ENCODE measurements at regions not wholly inside any gene's neighbourhood (a gene's known extent, or its start where the extent isn't known, plus 50 kb on each side); places are given as distances from the start of the nearest gene placed in this dataset.

GRCh38 chr6:114995526-114995925 lies 652.7 kb upstream of the HS3ST5 start:
- intact Hi-C loops (cut with micrococcal nuclease), result no loop called here
- ChIA-PET POLR2A (interaction anchor here (1.3 kb wide), 1 partner anchor 9 kb away, joined by 3 read pairs; no protein-coding TSS in a partner anchor), CTCF (no interaction called here), RAD21 (ENCODE audit: low non-redundant PET in 1 of 2, low total read pairs in 2 of 2, uncharacterized antibody in 2 of 2, unreplicated experiment in 2 of 2) (no interaction called here)
- Histone ChIP-seq H3K9me2 (ENCODE audit: insufficient read depth) (no peaks in the 10 kb centered on the region), H3K36me3 (ENCODE audit: control insufficient read depth in 1 of 2, insufficient read depth in 2 of 2, low read length in 2 of 2) (no peaks in the 10 kb centered on the region), H3K9ac (ENCODE audit: low read length) (no peak overlapping the region), H3K27ac (ENCODE audit: low read depth, low read length) (no peak overlapping the region), H4K20me1 (ENCODE audit: insufficient read depth) (no peaks in the 10 kb centered on the region), H3K4me3 (replicated peaks in 1 of 2; ENCODE audit: low read depth in 1 of 2, low read length in 2 of 2) (no peak overlapping the region), H3K4me1 (ENCODE audit: control insufficient read depth in 1 of 2, insufficient read depth in 2 of 2, low read length in 2 of 2) (no peaks in the 10 kb centered on the region), H3K79me2 (ENCODE audit: insufficient read depth, low read length) (no peaks in the 10 kb centered on the region), H3K4me2 (ENCODE audit: low read length) (no peak overlapping the region), H3K9me3 (ENCODE audit: control insufficient read depth in 1 of 2, insufficient read depth in 1 of 2, low read depth in 1 of 2, low read length in 2 of 2) (no peaks in the 10 kb centered on the region; a peak in 1 of 4 replicates), H2AFZ (ENCODE audit: low read depth, low read length, poor library complexity, severe bottlenecking) (no peak overlapping the region), H3K27me3 (ENCODE audit: insufficient read depth, low read length) (no peaks in the 10 kb centered on the region)
- DNase-seq (ENCODE audit: low read depth, low spot score) (no peak), ATAC-seq (no peak)
- TF ChIP-seq FOSL1 (IDR thresholded peaks at IDR 0.05; ENCODE audit: low read depth) (no peak), ZNF274 (IDR thresholded peaks at IDR 0.05; ENCODE audit: low read depth, low read length) (no peak), CBX3 (IDR thresholded peaks at IDR 0.05; ENCODE audit: low read depth) (no peak), CEBPB (IDR thresholded peaks at IDR 0.05; ENCODE audit: low read depth) (no peak), REST (IDR thresholded peaks at IDR 0.05; ENCODE audit: low read depth) (no peak), ELF1 (IDR thresholded peaks at IDR 0.05; ENCODE audit: borderline replicate concordance, low read depth) (no peak), ATF3 (IDR thresholded peaks at IDR 0.05) (no peak), EZH2 (IDR thresholded peaks at IDR 0.05) (no peak), EZH2phosphoT487 (IDR thresholded peaks at IDR 0.05; ENCODE audit: borderline replicate concordance) (no peak), SIN3A (IDR thresholded peaks at IDR 0.05; ENCODE audit: low read depth) (no peak), ZFX (IDR thresholded peaks at IDR 0.05) (no peak), JUND (IDR thresholded peaks at IDR 0.05) (no peak), ZBTB33 (IDR thresholded peaks at IDR 0.05; ENCODE audit: extremely low read depth, insufficient replicate concordance, low read length) (no peak), MAX (IDR thresholded peaks at IDR 0.05) (no peak), EGR1 (IDR thresholded peaks at IDR 0.05; ENCODE audit: low read depth) (no peak), RAD21 (IDR thresholded peaks at IDR 0.05; ENCODE audit: low read depth) (no peak)
- no TSS peak for BruUV-seq (replicated peaks)
